NCI-H146 (cell line): ENCODE measurements at regions not wholly inside any gene's neighbourhood (a gene's known extent, or its start where the extent isn't known, plus 50 kb on each side); places are given as distances from the start of the nearest gene placed in this dataset.
"Not testable (repeated sequence)": the region's sequence is repeated elsewhere in the genome, so short reads cannot be mapped to it uniquely, and the experiment has no call there.

Source experiments
- DNase-seq: peaks from one replicate; lab custom pipeline; 2025; lab: John Stamatoyannopoulos, UW

- no peak for DNase-seq
Measured at GRCh38 chr6:68235326-68235784, 399.7 kb upstream of the ADGRB3 start.

- no peak for DNase-seq
Measured at GRCh38 chr6:68233623-68234022, 401.5 kb upstream of the ADGRB3 start.

DNA sequence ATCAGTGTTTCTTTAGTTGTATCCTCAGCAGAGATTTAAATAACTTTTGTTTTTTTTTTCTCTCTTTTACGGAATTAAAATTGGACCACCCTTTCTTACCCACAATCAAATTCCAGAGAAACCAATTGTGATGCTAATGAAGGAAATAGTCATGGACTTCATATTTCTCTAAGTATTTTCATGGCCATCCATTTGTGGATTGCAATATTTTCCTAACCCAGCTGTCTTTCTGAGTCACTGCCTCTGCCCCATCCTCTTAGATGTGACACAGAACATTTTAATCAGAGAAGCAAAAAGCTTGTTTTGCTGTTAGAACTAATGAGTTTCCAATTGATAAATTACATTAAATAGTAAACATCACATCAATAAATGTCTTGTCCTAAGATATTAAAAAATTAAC is 405.5 kb upstream of the ADGRB3 start:
- no peak for DNase-seq

DNA sequence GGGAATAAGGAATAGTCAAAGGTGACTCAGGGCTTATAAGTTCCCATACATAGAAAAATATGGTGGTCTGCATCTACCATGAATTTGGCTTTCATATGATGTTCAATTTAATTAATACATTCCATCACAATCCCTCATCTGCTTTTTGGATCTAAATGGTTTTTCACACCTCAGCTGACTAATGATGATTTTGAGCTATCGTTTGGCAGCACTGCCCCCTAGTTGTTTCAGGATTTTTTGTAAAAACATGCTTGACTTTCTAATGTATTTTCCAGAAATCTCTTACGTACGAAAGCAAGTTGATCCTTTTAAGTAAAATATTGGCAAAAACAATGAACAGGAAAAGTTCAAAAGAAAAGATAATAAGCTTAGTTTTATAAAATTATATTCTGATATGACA is 408.6 kb upstream of the ADGRB3 start:
- DNase-seq = no peak

- DNase-seq = no peak
Measured at GRCh38 chr6:68225729-68226128, 409.4 kb upstream of the ADGRB3 start.

DNA sequence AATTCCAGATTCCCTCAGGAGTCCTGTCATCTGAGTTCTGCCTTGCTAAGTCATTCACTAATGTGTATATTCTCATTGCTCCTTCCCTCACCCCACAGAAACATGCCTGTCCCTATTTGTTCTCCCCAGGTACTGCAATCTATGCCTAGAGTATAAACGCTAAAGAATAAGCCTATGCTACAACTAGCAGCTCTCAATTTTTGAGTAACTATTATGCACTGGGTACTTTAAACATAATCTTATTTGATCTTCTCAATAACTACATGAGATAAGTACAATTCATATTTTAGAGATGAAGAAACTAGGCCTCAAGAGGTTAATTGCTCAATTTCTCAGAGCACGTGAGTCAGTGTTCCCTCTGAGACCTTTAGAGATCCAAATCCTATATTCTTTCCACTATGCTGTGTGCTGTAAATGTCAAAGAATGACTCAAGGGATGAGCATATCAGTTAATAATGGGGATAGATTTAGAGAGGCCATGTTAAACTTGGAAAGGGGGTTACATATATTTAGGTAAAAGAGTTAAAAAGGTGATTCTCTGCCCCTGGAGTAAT is 423.8 kb upstream of the ADGRB3 start:
- DNase-seq = no peak

- DNase-seq = not testable (repeated sequence)
Measured at GRCh38 chr6:68207612-68208011, 427.5 kb upstream of the ADGRB3 start.

GRCh38 chr6:68200929-68201328 is 434.2 kb upstream of the ADGRB3 start:
- DNase-seq = no peak

GRCh38 chr6:68197356-68197755 is 437.7 kb upstream of the ADGRB3 start:
- DNase-seq = no peak

- DNase-seq = no peak
Measured at GRCh38 chr6:68196645-68197044, 438.4 kb upstream of the ADGRB3 start.

GRCh38 chr6:68195753-68196152 is 439.3 kb upstream of the ADGRB3 start:
- DNase-seq = not testable (repeated sequence)

- DNase-seq = no peak
Measured at GRCh38 chr6:68194846-68195478, 440.1 kb upstream of the ADGRB3 start.

DNA sequence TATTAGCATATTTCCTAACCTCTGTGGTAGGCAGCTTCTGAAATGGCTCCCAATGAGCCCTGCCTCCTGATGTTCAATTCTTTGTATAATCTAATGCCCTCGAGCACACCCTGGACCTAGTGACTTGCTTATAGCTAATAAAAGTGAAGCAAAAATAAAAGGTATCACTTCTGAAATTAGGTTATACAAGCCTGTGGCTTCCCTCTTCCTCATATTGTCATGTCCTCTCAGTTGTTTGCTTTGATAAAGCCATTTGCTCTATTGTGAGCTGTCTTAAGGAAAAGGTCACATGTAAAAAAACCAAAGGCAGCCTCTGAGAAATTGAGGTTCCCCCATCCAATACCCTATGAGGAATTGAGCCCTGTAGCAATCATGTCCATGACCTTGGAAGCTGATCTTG is 442.1 kb upstream of the ADGRB3 start:
- DNase-seq = no peak

DNA sequence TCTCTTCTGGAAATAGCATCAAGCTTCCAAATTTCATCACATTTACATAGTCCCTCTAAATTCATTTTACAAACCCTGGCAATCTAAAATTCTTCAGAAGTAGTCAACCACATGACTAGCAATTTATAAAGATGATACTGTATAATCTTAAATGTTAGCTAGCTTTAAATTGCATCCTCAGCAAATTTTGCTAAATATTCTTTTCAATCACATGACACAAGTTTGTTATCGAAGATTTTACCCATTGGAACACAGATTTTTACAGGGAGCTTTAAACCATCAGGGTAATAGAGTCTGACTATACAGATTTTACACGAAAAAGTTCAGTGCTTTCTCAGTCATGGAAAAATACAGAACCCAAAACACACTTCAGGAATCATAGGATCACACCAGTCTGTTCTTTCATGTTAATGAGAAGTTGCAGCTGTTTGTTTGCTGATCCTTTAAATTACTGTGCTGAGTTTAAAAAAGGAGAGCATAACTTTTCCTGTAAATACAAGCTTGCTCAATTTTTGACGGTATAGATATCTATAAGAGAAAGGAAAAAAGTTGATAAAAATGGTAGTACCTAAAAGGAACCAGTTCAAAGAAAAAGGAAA is 445.8 kb upstream of the ADGRB3 start:
- DNase-seq = no peak

DNA sequence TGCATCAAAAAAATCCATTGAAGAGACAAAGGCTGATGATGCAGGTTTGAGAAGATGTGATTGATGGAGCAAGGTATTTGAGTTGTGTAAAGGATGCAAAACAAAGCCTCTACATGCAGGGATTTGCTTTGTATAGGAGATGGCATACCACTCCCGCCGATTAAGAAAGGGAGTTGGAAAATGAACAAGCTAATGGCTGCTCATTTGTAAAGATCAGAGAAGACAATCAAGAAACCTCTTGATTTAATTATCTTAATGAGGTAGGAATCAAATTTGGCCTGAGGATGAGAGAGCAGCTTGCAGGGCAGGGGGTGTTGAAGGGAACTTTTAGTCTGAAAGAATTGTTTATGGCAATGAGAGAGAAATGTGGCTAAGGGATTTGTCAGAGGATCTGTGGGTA is 448.2 kb upstream of the ADGRB3 start:
- DNase-seq = no peak

GRCh38 chr6:68182386-68182785 is 452.7 kb upstream of the ADGRB3 start:
- no peak for DNase-seq

DNA sequence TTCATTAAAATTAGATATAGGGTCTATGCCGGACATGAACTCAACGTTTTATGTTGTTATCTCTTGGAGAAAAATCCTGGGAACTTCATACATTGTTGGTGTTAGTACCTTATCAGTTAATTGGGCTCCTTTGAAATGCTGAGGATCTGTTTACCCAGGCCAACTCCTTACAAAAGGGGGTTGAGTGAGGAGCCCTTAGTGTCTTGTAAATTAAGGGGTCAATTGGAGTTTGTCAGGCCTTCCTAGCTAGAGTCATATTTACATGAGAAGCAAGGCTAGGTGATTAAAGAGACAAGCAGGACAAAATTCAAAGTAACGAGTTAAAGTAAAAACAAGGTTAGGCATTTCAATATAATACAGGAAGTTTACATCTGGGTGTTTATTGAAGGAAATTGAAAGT is 454.1 kb upstream of the ADGRB3 start:
- not testable (repeated sequence) for DNase-seq

DNA sequence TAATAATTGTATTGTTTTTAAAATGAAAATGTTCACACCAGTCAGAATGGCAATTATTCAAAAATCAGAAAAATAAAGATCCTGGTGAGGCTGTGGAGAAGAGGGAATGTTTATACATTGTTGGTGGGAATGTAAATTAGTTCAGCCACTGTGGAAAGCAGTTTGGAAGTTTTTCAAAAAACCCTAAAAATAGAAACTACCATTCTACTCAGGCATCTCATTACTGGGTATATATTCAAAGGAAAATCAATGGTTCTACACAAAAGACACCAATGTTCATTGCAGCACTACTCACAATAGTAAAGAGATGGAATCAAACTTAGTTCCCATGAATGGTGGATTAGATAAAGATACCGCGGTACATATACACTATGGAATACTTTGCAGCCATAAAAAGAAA is 461.5 kb upstream of the ADGRB3 start:
- no peak for DNase-seq

DNA sequence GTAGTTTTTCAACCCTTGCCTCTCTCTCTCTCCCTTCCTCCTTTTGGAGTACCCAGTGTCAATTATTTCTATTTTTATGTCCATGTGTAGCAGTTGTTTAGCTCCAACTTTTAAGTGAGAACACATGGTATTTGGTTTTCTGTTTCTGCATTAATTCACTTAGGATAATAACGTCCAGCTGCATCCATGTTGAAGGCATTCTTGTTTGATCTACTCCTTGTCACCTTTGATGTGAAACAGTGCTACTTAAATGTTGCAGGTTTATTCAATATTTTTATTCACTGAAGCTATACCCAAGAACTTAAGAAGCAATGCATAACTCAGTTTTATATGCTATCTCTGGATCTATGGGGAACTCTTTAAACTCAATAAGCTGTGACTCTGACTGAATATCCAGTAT is 465.2 kb upstream of the ADGRB3 start:
- DNase-seq = no peak

DNA sequence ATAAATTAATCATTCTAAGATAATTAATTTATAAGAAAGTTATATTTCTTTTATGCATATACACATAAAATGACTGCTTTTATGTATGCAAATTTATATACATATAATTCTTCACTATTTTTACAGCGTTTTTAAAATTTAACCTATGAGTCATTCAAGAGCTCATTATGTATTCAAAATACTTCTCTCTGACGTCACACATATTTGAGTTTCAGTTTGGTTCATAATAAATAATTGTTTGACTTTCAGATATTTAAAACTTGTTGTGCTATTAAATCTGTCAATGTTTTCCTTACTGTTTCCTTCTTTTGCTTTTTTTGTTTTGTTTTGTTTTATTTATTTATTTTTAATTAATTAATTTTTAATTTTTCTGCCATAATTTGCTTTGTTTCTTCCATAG is 467.5 kb upstream of the ADGRB3 start:
- no peak for DNase-seq

DNA sequence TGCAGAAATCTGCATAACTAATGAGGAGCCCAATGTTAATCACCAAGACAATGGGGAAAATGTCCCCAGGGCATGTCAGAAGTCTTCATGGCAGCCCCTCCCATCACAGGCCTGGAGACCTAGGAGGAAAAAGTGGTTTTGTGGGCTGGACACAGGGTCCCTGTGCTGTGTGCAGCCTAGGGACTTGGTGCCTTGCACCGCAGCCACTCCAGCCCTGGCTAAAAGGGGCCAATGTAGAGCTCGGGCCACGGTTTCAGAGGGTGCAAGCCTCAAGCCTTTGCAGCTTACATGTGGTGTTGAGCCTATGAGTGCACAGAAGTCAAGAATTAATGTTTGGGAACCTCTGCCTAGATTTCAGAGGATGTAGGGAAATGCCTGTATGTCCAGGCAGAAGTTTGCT is 474.3 kb upstream of the ADGRB3 start:
- DNase-seq = not testable (repeated sequence)

DNA sequence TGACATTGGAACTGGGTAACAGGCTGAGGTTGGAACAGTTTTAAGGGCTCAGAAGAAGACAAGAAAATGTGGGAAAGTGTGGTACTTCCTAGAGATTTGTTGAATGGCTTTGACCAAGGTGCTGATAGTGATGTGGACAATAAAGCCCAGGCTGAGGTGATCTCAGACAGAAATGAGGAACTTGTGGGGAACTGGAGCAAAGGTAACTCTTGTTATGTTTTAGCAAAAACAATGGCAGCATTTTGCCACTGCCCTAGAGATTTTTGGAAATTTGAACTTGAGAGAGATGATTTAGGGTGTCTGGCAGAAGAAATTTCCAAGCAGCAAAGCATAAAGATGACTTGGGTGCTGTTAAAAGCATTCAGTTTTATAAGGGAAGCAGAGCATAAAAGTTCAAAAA is 474.7 kb upstream of the ADGRB3 start:
- DNase-seq = no peak

DNA sequence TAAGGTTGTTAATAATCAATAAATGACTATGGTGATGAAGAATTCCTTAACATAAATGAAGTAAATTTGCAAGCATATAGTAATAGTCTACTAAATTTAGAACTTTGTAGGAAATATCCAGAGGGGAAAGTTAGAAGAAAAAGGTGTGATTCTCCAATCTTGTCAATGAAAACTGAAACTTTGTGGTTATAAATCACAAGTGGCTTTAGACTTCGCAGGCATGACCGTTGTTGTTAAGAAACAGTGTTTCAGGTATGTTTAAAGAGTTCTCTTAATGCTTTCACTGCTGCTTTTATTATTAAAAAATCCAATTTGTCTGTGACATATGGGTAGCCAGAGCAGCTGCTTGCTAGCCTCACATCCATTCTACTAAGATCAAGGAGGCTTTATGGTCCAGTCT is 475.6 kb upstream of the ADGRB3 start:
- no peak for DNase-seq

DNA sequence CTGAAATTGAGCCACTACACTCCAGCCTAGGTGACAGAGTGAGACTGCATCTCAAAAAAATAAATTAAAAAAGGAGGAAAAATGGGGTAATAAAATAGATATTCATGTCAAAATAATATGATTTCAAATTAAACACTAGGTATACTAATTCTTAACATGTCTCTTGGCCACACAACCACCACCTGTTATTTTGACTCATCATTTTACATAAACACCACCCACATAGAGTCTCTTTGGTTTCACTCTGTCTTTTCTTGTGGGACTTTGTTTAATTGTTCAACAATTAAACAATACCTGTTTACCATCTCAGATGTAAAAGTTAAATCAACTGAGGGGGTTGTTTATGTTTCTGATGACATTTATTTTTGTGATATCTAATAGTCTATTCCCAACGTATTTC is 476.8 kb upstream of the ADGRB3 start:
- no peak for DNase-seq
